ENCODE measurements at regions not wholly inside any gene's neighbourhood (a gene's known extent, or its start where the extent isn't known, plus 50 kb on each side); places are given as distances from the start of the nearest gene placed in this dataset.

DNA sequence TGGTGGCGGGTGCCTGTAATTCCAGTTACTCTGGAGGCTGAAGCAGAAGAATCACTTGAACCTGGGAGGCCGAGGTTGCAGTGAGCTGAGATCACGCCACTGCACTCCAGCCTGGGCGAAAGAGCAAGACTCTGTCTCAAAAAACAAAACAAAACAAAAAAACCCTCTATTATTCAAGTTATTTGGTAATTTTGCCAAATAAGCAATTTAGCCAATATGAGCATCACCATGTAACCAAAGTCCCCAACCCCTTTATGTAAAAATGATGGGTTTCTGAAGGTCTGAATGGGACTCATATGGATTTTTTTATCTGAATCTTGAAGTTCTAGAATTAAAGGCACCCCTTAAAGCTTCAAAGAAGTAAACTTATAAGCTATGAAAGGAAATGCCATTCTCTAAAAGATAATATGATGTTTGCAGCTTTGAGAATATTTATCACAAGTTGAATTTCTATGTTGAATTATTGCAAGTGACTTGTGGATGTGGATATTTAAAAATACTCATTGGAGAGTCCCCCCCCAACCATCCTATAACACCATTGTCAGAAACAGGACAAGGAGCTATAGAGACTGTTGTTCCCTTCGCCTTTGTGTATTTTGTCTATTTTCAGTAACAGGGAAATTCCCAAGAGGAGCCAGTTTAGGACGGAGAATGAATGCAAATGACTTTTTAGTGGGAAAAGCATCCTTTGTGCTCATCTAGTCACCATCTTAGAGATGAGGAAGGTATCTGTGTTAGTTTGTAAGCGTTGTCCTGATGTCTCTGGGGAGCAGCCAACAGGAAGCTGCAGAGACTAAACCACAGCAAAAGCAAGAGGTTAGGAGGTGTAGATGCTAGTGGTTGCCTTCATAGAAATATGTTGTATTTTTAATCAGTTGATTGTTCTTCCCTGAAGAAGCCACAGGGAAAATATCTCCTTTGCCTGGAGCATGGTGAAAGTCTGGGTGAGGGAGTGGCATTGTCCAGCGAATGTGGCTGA, 68.3 kb downstream of the TET3 start:
- no peak overlapping the region for H3K9ac ChIP-seq (ENCODE audit: low read depth in 1 of 2, low read length in 2 of 2)
- no peaks in the 10 kb centered on the region for H3K27me3 ChIP-seq (ENCODE audit: control insufficient read depth in 4 of 4, insufficient read depth in 4 of 4, low read length in 3 of 4)
- H3K4me3 ChIP-seq (ENCODE audit: low read depth in 1 of 3, low read length in 3 of 3) = no peak overlapping the region
- no peak for TF ChIP-seq REST (IDR thresholded peaks at IDR 0.05)
- TF ChIP-seq, protein P1, sequence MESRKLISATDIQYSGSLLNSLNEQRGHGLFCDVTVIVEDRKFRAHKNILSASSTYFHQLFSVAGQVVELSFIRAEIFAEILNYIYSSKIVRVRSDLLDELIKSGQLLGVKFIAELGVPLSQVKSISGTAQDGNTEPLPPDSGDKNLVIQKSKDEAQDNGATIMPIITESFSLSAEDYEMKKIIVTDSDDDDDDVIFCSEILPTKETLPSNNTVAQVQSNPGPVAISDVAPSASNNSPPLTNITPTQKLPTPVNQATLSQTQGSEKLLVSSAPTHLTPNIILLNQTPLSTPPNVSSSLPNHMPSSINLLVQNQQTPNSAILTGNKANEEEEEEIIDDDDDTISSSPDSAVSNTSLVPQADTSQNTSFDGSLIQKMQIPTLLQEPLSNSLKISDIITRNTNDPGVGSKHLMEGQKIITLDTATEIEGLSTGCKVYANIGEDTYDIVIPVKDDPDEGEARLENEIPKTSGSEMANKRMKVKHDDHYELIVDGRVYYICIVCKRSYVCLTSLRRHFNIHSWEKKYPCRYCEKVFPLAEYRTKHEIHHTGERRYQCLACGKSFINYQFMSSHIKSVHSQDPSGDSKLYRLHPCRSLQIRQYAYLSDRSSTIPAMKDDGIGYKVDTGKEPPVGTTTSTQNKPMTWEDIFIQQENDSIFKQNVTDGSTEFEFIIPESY (IDR thresholded peaks at IDR 0.05) = no peak
- TF ChIP-seq EGR1 (IDR thresholded peaks at IDR 0.05; ENCODE audit: low read depth in 2 of 2) = no peak
- no peak for TF ChIP-seq YY1 (IDR thresholded peaks at IDR 0.05)
- TF ChIP-seq NR2F2 (IDR thresholded peaks at IDR 0.05) = no peak
- no peak for TF ChIP-seq HNF4G (IDR thresholded peaks at IDR 0.05)
- no peak for TF ChIP-seq FOXA1 (IDR thresholded peaks at IDR 0.05)
- no peak for TF ChIP-seq MAX (IDR thresholded peaks at IDR 0.05)
- no peak for TF ChIP-seq HNF4A (conservative IDR thresholded peaks at IDR 0.05)
- no peak for TF ChIP-seq SP1 (IDR thresholded peaks at IDR 0.05)
- no peak for TF ChIP-seq TAF1 (conservative IDR thresholded peaks at IDR 0.05)
- TF ChIP-seq JUND (IDR thresholded peaks at IDR 0.05) = no peak
- TF ChIP-seq RXRA (IDR thresholded peaks at IDR 0.05) = no peak
- TF ChIP-seq FOXA2 (IDR thresholded peaks at IDR 0.05) = no peak
- H3K4me1 ChIP-seq (ENCODE audit: control insufficient read depth in 4 of 4, insufficient read depth in 4 of 4, low read length in 3 of 4) = no peaks in the 10 kb centered on the region
- H3K9me3 ChIP-seq (ENCODE audit: control insufficient read depth in 4 of 4, low read length in 3 of 4) = no peaks in the 10 kb centered on the region
- WGBS = 90% methylated on average over 8 of the region's 8 CpGs
- H3K27ac ChIP-seq (ENCODE audit: low read depth in 1 of 2, low read length in 2 of 2) = no peak overlapping the region
- peaks cover 0 to 3% (median 2%) of the 10 kb centered on the region in 4 donors for H3K36me3 ChIP-seq (ENCODE audit: control insufficient read depth in 4 of 4, insufficient read depth in 3 of 4, low read depth in 1 of 4, low read length in 3 of 4)
- DNase-seq (ENCODE audit: low spot score) = no peak

GRCh38 chr2:74053959-74054715, 69.4 kb downstream of the TET3 start:
- Histone ChIP-seq H3K4me3 (ENCODE audit: low read depth in 1 of 3, low read length in 3 of 3) (no peak overlapping the region), H3K27me3 (ENCODE audit: control insufficient read depth in 4 of 4, insufficient read depth in 4 of 4, low read length in 3 of 4) (no peaks in the 10 kb centered on the region), H3K27ac (ENCODE audit: low read depth in 1 of 2, low read length in 2 of 2) (no peak overlapping the region), H3K9me3 (ENCODE audit: control insufficient read depth in 4 of 4, low read length in 3 of 4) (no peaks in the 10 kb centered on the region), H3K4me1 (ENCODE audit: control insufficient read depth in 4 of 4, insufficient read depth in 4 of 4, low read length in 3 of 4) (no peaks in the 10 kb centered on the region), H3K36me3 (ENCODE audit: control insufficient read depth in 4 of 4, insufficient read depth in 3 of 4, low read depth in 1 of 4, low read length in 3 of 4) (peaks cover 0 to 3% (median under 1%) of the 10 kb centered on the region in 4 donors), H3K9ac (ENCODE audit: low read depth in 1 of 2, low read length in 2 of 2) (no peak overlapping the region)
- no peak for TF ChIP-seq CTCF (IDR thresholded peaks at IDR 0.05; ENCODE audit: low read depth, low read length, missing input control)
- TF ChIP-seq YY1 (IDR thresholded peaks at IDR 0.05) = no peak
- TF ChIP-seq ATF3 (IDR thresholded peaks at IDR 0.05) = no peak
- no peak for TF ChIP-seq NR2F2 (IDR thresholded peaks at IDR 0.05)
- TF ChIP-seq MAX (IDR thresholded peaks at IDR 0.05) = no peak
- no peak for TF ChIP-seq FOXA1 (IDR thresholded peaks at IDR 0.05)
- no peak for TF ChIP-seq RXRA (IDR thresholded peaks at IDR 0.05)
- no peak for TF ChIP-seq RAD21 (IDR thresholded peaks at IDR 0.05)
- no peak for TF ChIP-seq HNF4G (IDR thresholded peaks at IDR 0.05)
- TF ChIP-seq, protein P1 (IDR thresholded peaks at IDR 0.05) = no peak
- no peak for DNase-seq (ENCODE audit: low spot score)
- WGBS = 95% methylated on average over 4 of the region's 4 CpGs

All from liver (tissue), 8 donors.